Keratinocyte (primary cell): ENCODE measurements at regions not wholly inside any gene's neighbourhood (a gene's known extent, or its start where the extent isn't known, plus 50 kb on each side); places are given as distances from the start of the nearest gene placed in this dataset.

Experiments used
- DNase-seq: peaks from one replicate; pipeline ENCODE4 v3.0.0-alpha.2; 2011; ENCODE audit warnings: low read depth, missing footprints, low spot score
- FAIRE-seq: peaks from 2 replicates; lab custom pipeline; 2011; peaks lifted over from hg19 to GRCh38; lab: Jason Lieb, UNC
- H2AFZ ChIP-seq: 2 replicates; pipeline ENCODE4 v1.6.0; 2012; ENCODE audit warnings: low read length, control low read depth, inconsistent platforms; ENCODE audit not compliant: control insufficient read depth
- H3K27ac ChIP-seq: 2 replicates; pipeline ENCODE4 v1.5.1; 2011; ENCODE audit warnings: low read length; ENCODE audit not compliant: control insufficient read depth, insufficient read depth
- H3K27me3 ChIP-seq: 3 replicates; pipeline ENCODE4 v1.6.0; 2011; ENCODE audit warnings: low read length; ENCODE audit not compliant: control insufficient read depth, insufficient read depth; ENCODE audit errors: extremely low read depth
- H3K36me3 ChIP-seq, 2 experiments: 2 replicates in 1 of 2; 3 replicates in 1 of 2; pipeline ENCODE4 v1.5.1; 2011; ENCODE audit warnings: low read length in 2 of 2, mild to moderate bottlenecking in 1 of 2; ENCODE audit not compliant: control insufficient read depth in 2 of 2, insufficient read depth in 2 of 2; ENCODE audit errors: extremely low read depth in 1 of 2
- H3K4me1 ChIP-seq: 3 replicates; pipeline ENCODE4 v1.5.1; 2011; ENCODE audit warnings: low read length; ENCODE audit not compliant: control insufficient read depth, insufficient read depth; ENCODE audit errors: extremely low read depth
- H3K4me2 ChIP-seq: 3 replicates; pipeline ENCODE4 v1.6.0; 2011; ENCODE audit warnings: low read depth, low read length; ENCODE audit not compliant: control insufficient read depth, insufficient read depth; ENCODE audit errors: extremely low read depth
- H3K4me3 ChIP-seq, 3 experiments: fragments of 200-600 bp in 1 of 3; sonication (generic) in 1 of 3; 2 replicates in 2 of 3; 3 replicates in 1 of 3; pipeline ENCODE4 v1.5.1; 2011 to 2016; ENCODE audit warnings: low read length in 3 of 3, mild to moderate bottlenecking in 3 of 3, control low read depth in 2 of 3, inconsistent platforms in 1 of 3, low read depth in 1 of 3, mixed read lengths in 1 of 3, mixed run types in 1 of 3, moderate library complexity in 1 of 3; ENCODE audit not compliant: control insufficient read depth in 2 of 3, insufficient read depth in 2 of 3; ENCODE audit errors: extremely low read depth in 1 of 3
- H3K79me2 ChIP-seq: 2 replicates; pipeline ENCODE4 v1.6.0; 2012; ENCODE audit warnings: low read length; ENCODE audit not compliant: control insufficient read depth, insufficient read depth
- H3K9ac ChIP-seq: 3 replicates; pipeline ENCODE4 v1.6.0; 2011; ENCODE audit warnings: low read length; ENCODE audit not compliant: control insufficient read depth, insufficient read depth; ENCODE audit errors: extremely low read depth
- H3K9me1 ChIP-seq: 3 replicates; pipeline ENCODE4 v1.6.0; 2011; ENCODE audit warnings: low read length; ENCODE audit not compliant: control insufficient read depth, insufficient read depth; ENCODE audit errors: extremely low read depth
- H3K9me3 ChIP-seq: 2 replicates; pipeline ENCODE4 v1.5.1; 2012; ENCODE audit warnings: low read depth, low read length; ENCODE audit not compliant: control insufficient read depth
- H4K20me1 ChIP-seq: 3 replicates; pipeline ENCODE4 v1.6.0; 2011; ENCODE audit warnings: low read length; ENCODE audit not compliant: control insufficient read depth, insufficient read depth; ENCODE audit errors: extremely low read depth
- EZH2 ChIP-seq: IDR thresholded peaks from one replicate; pipeline ENCODE4 v1.6.1; 2012; ENCODE audit warnings: inconsistent platforms, mild to moderate bottlenecking, low read length, moderate library complexity
- dilution Hi-C: fragments of 300-500 bp; cut with MboI; formaldehyde crosslinking; loops from one replicate; pipeline ENCODE4 v1.7.0; 2020; ENCODE audit warnings: low sequenced_read_pairs; ENCODE audit not compliant: extremely low pct_ligation_motif_present
- TF ChIP-seq, protein P1 (sequence below), 3 experiments: IDR thresholded peaks in 1 of 3; conservative IDR thresholded peaks in 1 of 3; optimal IDR thresholded peaks in 1 of 3; 2 replicates in 2 of 3; 3 replicates in 1 of 3; pipeline versions ENCODE3 to v1.5.1; 2011; ENCODE audit warnings: low read length in 3 of 3, mild to moderate bottlenecking in 3 of 3, moderate library complexity in 2 of 3, control low read depth in 1 of 3, inconsistent platforms in 1 of 3; ENCODE audit not compliant: insufficient read depth in 2 of 3; ENCODE audit errors: extremely low read depth in 1 of 3

DNA sequence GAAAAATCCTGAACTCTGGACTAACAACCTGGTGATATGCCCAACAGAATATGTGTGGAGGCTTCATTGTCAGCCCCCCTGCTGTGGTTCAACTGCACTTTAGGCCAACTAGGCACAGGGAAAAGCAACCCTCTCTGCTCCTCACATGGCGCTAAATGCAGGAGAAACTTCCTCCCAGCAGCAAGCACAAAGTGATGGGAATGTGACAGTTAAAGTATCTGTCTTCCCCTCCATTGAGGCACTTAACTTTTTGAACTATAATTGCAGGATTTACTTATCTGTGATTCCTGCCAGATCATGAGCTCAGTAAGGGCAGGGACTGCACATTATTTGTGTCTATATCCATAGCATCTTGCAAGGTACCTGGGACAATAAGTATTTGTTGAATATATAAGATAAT is 981.2 kb upstream of the KLHL29 start:
- Histone ChIP-seq H3K27ac (no peak overlapping the region), H3K9ac (no peak overlapping the region), H3K4me2 (no peak overlapping the region), H4K20me1 (no peaks in the 10 kb centered on the region), H3K36me3 (no peaks in the 10 kb centered on the region), H3K9me3 (no peaks in the 10 kb centered on the region), H3K9me1 (no peaks in the 10 kb centered on the region), H2AFZ (no peak overlapping the region), H3K79me2 (no peaks in the 10 kb centered on the region), H3K4me3 (no peak overlapping the region), H3K27me3 (no peaks in the 10 kb centered on the region), H3K4me1 (no peaks in the 10 kb centered on the region)
- FAIRE-seq: no peak
- dilution Hi-C loops: no loop called here
- TF ChIP-seq EZH2: no peak
- TF ChIP-seq, protein P1, sequence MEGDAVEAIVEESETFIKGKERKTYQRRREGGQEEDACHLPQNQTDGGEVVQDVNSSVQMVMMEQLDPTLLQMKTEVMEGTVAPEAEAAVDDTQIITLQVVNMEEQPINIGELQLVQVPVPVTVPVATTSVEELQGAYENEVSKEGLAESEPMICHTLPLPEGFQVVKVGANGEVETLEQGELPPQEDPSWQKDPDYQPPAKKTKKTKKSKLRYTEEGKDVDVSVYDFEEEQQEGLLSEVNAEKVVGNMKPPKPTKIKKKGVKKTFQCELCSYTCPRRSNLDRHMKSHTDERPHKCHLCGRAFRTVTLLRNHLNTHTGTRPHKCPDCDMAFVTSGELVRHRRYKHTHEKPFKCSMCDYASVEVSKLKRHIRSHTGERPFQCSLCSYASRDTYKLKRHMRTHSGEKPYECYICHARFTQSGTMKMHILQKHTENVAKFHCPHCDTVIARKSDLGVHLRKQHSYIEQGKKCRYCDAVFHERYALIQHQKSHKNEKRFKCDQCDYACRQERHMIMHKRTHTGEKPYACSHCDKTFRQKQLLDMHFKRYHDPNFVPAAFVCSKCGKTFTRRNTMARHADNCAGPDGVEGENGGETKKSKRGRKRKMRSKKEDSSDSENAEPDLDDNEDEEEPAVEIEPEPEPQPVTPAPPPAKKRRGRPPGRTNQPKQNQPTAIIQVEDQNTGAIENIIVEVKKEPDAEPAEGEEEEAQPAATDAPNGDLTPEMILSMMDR (optimal IDR thresholded peaks at IDR 0.05 in 1 of 3, IDR thresholded peaks at IDR 0.05 in 1 of 3, conservative IDR thresholded peaks at IDR 0.05 in 1 of 3; ENCODE audit: extremely low read depth in 1 of 3, insufficient read depth in 2 of 3, low read length in 3 of 3): no peak
- no peak for DNase-seq

DNA sequence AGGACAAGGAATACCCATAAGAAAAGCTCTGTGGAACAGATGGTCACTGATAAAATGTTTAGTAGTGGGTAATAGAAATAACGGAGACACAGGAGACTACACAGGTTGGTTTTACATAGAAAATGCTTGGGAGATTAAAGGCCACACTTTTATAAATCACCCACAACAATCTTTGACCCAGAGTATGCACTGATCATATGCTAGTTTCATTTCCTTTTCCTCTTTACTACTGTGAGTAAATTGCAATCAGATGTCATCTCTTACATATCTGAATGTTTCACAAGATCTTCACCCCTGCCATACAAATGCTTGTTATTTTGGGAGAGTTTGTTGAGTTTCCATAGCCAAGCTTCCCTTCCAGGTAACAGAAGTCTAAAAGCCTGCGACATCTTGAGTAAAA is 978.4 kb upstream of the KLHL29 start:
- Histone ChIP-seq H3K27ac (no peak overlapping the region), H3K36me3 (no peaks in the 10 kb centered on the region), H3K27me3 (no peaks in the 10 kb centered on the region), H3K9me1 (no peaks in the 10 kb centered on the region), H3K79me2 (no peaks in the 10 kb centered on the region), H3K4me3 (no peak overlapping the region), H3K4me1 (no peaks in the 10 kb centered on the region), H3K9ac (no peak overlapping the region), H2AFZ (no peak overlapping the region), H4K20me1 (no peaks in the 10 kb centered on the region), H3K4me2 (no peak overlapping the region), H3K9me3 (no peaks in the 10 kb centered on the region)
- no peak for DNase-seq
- TF ChIP-seq EZH2: no peak
- TF ChIP-seq, protein P1 (optimal IDR thresholded peaks at IDR 0.05 in 1 of 3, IDR thresholded peaks at IDR 0.05 in 1 of 3, conservative IDR thresholded peaks at IDR 0.05 in 1 of 3; ENCODE audit: extremely low read depth in 1 of 3, insufficient read depth in 2 of 3, low read length in 3 of 3): no peak
- dilution Hi-C loops: no loop called here
- FAIRE-seq: no peak
